Stimulated activated CD4-positive, alpha-beta T cell treated with anti-CD3 and anti-CD28 coated beads, Interleukin-12 subunit alpha, Interleukin-12 subunit beta, amount 100 ng/mL, for 48 hours (primary cell): ENCODE measurements at regions not wholly inside any gene's neighbourhood (a gene's known extent, or its start where the extent isn't known, plus 50 kb on each side); places are given as distances from the start of the nearest gene placed in this dataset.
"Not testable (repeated sequence)": the region's sequence is repeated elsewhere in the genome, so short reads cannot be mapped to it uniquely, and the experiment has no call there.

Source experiments
- DNase-seq, 3 donors: peaks; one replicate each; pipeline ENCODE4 v3.0.0-alpha.2; 2020; ENCODE audit warnings: low read depth in 2 of 3, low spot score in 1 of 3

DNA sequence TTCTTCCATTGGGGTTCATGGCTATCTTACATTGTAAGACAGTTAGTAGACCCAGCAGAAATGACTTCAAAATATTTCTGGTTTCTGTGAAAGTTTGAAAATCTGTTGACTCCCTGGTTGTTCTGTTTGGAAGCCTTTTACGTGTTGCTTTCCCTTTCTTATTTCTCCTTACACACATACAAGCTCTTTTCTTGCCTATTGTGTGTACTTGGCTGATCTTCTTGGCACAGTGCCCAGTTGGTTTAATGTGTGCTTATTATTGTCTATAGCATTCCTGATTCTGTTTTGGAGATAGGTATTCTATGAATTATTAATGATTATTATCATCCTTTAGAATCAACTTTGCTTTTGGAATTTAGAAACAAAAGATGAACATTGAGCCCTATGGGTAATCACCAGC lies 1995.0 kb downstream of the FOXD4L5 start:
- not testable (repeated sequence) for DNase-seq
